NT2/D1 (cell line): ENCODE measurements at regions not wholly inside any gene's neighbourhood (a gene's known extent, or its start where the extent isn't known, plus 50 kb on each side); places are given as distances from the start of the nearest gene placed in this dataset.

Source experiments
- YY1 ChIP-seq: IDR thresholded peaks from 2 replicates; pipeline ENCODE4 v1.6.1; 2011; ENCODE audit not compliant: insufficient read length, insufficient read depth
- ZNF274 ChIP-seq: IDR thresholded peaks from 2 replicates; pipeline ENCODE4 v1.6.1; 2011; ENCODE audit warnings: mild to moderate bottlenecking, low read depth, low read length

- TF ChIP-seq YY1, result no peak
- no peak for TF ChIP-seq ZNF274
Measured at GRCh38 chr5:60377826-60378225, 322.1 kb downstream of the DEPDC1B start.
